Panc1 (cell line): ENCODE measurements at regions not wholly inside any gene's neighbourhood (a gene's known extent, or its start where the extent isn't known, plus 50 kb on each side); places are given as distances from the start of the nearest gene placed in this dataset.

ENCODE experiments used
- ATAC-seq: fragments of 200-7000 bp; cut with Tn5 transposase; 2 replicates; pipeline ENCODE4 v1.9.1; 2020; ENCODE audit warnings: mild to moderate bottlenecking, moderate library complexity
- BruUV-seq: library from RNA; stranded (reverse); fragments of 400-500 nt; replicated peaks from 2 replicates; lab custom pipeline; 2021; lab: Mats Ljungman, UMichigan
- CTCF ChIA-PET: fragments of 300-600 bp; sonication (Branson Sonifier 250); formaldehyde crosslinking; loops from one replicate; lab custom pipeline; 2022; ENCODE audit warnings: antibody characterized with exemption; lab: Charles Lee
- POLR2A ChIA-PET: fragments of 300-600 bp; sonication (Branson Sonifier 250); formaldehyde crosslinking; loops from one replicate; lab custom pipeline; 2022; ENCODE audit warnings: antibody characterized with exemption; lab: Charles Lee
- DNase-seq: peaks from one replicate; pipeline ENCODE4 v3.0.0-alpha.2; 2010; ENCODE audit warnings: low read depth, low spot score
- H3K27ac ChIP-seq: 2 replicates; pipeline ENCODE4 v1.5.1; 2011; ENCODE audit warnings: mild to moderate bottlenecking, low read length, inconsistent platforms
- H3K27me3 ChIP-seq: fragments of 200-500 bp; sonication (Bioruptor generic); 2 replicates; pipeline ENCODE4 v1.6.0; 2014; ENCODE audit warnings: low read length, inconsistent platforms; ENCODE audit not compliant: control insufficient read depth, insufficient read depth
- H3K36me3 ChIP-seq: fragments of 200-500 bp; sonication (Bioruptor generic); 2 replicates; pipeline ENCODE4 v1.5.1; 2014; ENCODE audit warnings: inconsistent platforms, mild to moderate bottlenecking, low read length, moderate library complexity; ENCODE audit not compliant: control insufficient read depth, insufficient read depth
- H3K4me1 ChIP-seq: 2 replicates; pipeline ENCODE4 v1.5.1; 2011; ENCODE audit warnings: inconsistent platforms, mild to moderate bottlenecking, low read length, moderate library complexity; ENCODE audit not compliant: control insufficient read depth, insufficient read depth
- H3K4me3 ChIP-seq, 2 experiments: 2 replicates each; pipeline ENCODE4 v1.5.1; 2011 to 2012; ENCODE audit warnings: low read depth in 2 of 2, low read length in 2 of 2, mild to moderate bottlenecking in 2 of 2, inconsistent platforms in 1 of 2, moderate library complexity in 1 of 2
- H3K9me3 ChIP-seq: fragments of 200-500 bp; sonication (Bioruptor generic); 2 replicates; pipeline ENCODE4 v1.5.1; 2014; ENCODE audit warnings: low read depth, mild to moderate bottlenecking, inconsistent platforms, low read length, moderate library complexity; ENCODE audit not compliant: control insufficient read depth, insufficient read depth
- CTCF ChIP-seq: fragments of 450-650 bp; IDR thresholded peaks from 2 replicates; pipeline ENCODE4 v1.5.1; 2017; ENCODE audit warnings: mild to moderate bottlenecking
- POLR2AphosphoS5 ChIP-seq: IDR thresholded peaks from 2 replicates; pipeline ENCODE4 v1.6.1; 2012; ENCODE audit warnings: mild to moderate bottlenecking, low read depth, low read length, moderate library complexity
- SIN3A ChIP-seq: IDR thresholded peaks from 2 replicates; pipeline ENCODE4 v1.6.1; 2012; ENCODE audit warnings: low read depth, mild to moderate bottlenecking, low read length, moderate library complexity, borderline replicate concordance; ENCODE audit not compliant: insufficient read depth
- TCF7L2 ChIP-seq: IDR thresholded peaks from 2 replicates; pipeline ENCODE4 v1.6.1; 2011; ENCODE audit warnings: mild to moderate bottlenecking, low read depth, low read length, inconsistent platforms
- in situ Hi-C: cut with HindIII; loops from 2 replicates; pipeline ENCODE4 v1.10.0; 2016; ENCODE audit warnings: low sequenced_read_pairs, low pct_unique_long_range_greater_than_20kb
- intact Hi-C: fragments of 100-400 bp; cut with micrococcal nuclease; formaldehyde crosslinking; loops from one replicate; pipeline ENCODE4 v1.10.0; 2022; ENCODE audit not compliant: unreplicated experiment
- TF ChIP-seq, protein P1 (sequence below), 2 experiments: IDR thresholded peaks; 2 replicates each; pipeline ENCODE4 v1.6.1; 2011 to 2012; ENCODE audit warnings: low read depth in 2 of 2, control low read depth in 1 of 2, low read length in 1 of 2, mild to moderate bottlenecking in 1 of 2, moderate library complexity in 1 of 2; ENCODE audit not compliant: insufficient read depth in 1 of 2

DNA sequence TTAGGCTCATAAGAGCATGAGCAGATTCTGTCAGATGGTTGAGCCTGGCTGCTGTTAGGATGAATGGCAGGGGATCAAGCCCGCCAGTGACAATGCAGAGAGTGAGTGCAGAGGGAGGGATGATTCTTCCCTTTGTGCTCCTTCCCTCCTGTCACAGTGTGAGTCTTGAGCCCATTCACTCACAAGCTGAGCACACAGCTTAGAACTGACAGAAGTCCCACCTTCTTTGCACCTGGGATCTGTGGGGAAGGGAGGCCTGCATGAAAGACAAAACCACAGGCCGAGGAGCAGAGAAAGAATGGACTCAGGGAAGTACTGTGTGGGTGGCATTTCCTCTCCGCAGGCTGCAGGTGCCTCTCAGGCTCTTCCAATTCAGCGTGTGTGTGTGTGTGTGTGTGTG is 160.6 kb downstream of the KCNA5 start:
- Histone ChIP-seq H3K9me3 (no peaks in the 10 kb centered on the region), H3K27me3 (no peaks in the 10 kb centered on the region), H3K27ac (no peak overlapping the region), H3K36me3 (no peaks in the 10 kb centered on the region), H3K4me3 (no peak overlapping the region), H3K4me1 (no peaks in the 10 kb centered on the region)
- ChIA-PET CTCF (no interaction called here), POLR2A (no interaction called here)
- no peak for TF ChIP-seq SIN3A
- TF ChIP-seq TCF7L2 = no peak
- no peak for TF ChIP-seq POLR2AphosphoS5
- TF ChIP-seq, protein P1, sequence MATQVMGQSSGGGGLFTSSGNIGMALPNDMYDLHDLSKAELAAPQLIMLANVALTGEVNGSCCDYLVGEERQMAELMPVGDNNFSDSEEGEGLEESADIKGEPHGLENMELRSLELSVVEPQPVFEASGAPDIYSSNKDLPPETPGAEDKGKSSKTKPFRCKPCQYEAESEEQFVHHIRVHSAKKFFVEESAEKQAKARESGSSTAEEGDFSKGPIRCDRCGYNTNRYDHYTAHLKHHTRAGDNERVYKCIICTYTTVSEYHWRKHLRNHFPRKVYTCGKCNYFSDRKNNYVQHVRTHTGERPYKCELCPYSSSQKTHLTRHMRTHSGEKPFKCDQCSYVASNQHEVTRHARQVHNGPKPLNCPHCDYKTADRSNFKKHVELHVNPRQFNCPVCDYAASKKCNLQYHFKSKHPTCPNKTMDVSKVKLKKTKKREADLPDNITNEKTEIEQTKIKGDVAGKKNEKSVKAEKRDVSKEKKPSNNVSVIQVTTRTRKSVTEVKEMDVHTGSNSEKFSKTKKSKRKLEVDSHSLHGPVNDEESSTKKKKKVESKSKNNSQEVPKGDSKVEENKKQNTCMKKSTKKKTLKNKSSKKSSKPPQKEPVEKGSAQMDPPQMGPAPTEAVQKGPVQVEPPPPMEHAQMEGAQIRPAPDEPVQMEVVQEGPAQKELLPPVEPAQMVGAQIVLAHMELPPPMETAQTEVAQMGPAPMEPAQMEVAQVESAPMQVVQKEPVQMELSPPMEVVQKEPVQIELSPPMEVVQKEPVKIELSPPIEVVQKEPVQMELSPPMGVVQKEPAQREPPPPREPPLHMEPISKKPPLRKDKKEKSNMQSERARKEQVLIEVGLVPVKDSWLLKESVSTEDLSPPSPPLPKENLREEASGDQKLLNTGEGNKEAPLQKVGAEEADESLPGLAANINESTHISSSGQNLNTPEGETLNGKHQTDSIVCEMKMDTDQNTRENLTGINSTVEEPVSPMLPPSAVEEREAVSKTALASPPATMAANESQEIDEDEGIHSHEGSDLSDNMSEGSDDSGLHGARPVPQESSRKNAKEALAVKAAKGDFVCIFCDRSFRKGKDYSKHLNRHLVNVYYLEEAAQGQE (IDR thresholded peaks at IDR 0.05; ENCODE audit: insufficient read depth in 1 of 2, low read depth in 2 of 2, low read length in 1 of 2) = no peak
- TF ChIP-seq CTCF = no peak
- no TSS peak for BruUV-seq
- DNase-seq (no peak), ATAC-seq (no peak)
- intact Hi-C loops = no loop called here
- in situ Hi-C loops = no loop called here

- intact Hi-C loops = no loop called here
- ATAC-seq = no peak
- Histone ChIP-seq H3K4me1 (no peaks in the 10 kb centered on the region), H3K9me3 (no peaks in the 10 kb centered on the region), H3K4me3 (no peak overlapping the region), H3K36me3 (no peaks in the 10 kb centered on the region), H3K27ac (no peak overlapping the region), H3K27me3 (no peaks in the 10 kb centered on the region)
- no TSS peak for BruUV-seq
- ChIA-PET POLR2A (no interaction called here), CTCF (no interaction called here)
- DNase-seq = no peak
- in situ Hi-C loops = no loop called here
- TF ChIP-seq SIN3A (no peak), TCF7L2 (no peak), CTCF (no peak), POLR2AphosphoS5 (no peak)
- TF ChIP-seq, protein P1 (IDR thresholded peaks at IDR 0.05; ENCODE audit: insufficient read depth in 1 of 2, low read depth in 2 of 2, low read length in 1 of 2) = no peak
Observed at GRCh38 chr12:5204831-5205230, 161.2 kb downstream of the KCNA5 start.
